ENCODE measurements at regions not wholly inside any gene's neighbourhood (a gene's known extent, or its start where the extent isn't known, plus 50 kb on each side); places are given as distances from the start of the nearest gene placed in this dataset.

GRCh38 chr6:131381052-131381708, 191.8 kb upstream of the ARG1 start:
- BruUV-seq (replicated peaks): no TSS peak
- H2AK9ac ChIP-seq (replicated peaks; ENCODE audit: low read depth, low read length, poor library complexity): no peak overlapping the region
- H3K27ac ChIP-seq (ENCODE audit: insufficient read depth, low read length): no peak overlapping the region
- peaks cover 32% of the 10 kb centered on the region for H3K27me3 ChIP-seq (ENCODE audit: control insufficient read depth, insufficient read depth, low read length)
- H3K79me1 ChIP-seq (ENCODE audit: low read depth in 1 of 2, low read length in 2 of 2): no peaks in the 10 kb centered on the region
- H3K9me3 ChIP-seq (ENCODE audit: control insufficient read depth, insufficient read depth, low read length): no peaks in the 10 kb centered on the region
- no peak overlapping the region for H3K18ac ChIP-seq (ENCODE audit: low read depth, low read length)
- in situ Hi-C loops (cut with MboI; ENCODE audit: low sequenced_read_pairs): no loop called here
- WGBS, 2 experiments (ENCODE audit: extremely low coverage in 2 of 2, insufficient read length in 1 of 2): no CpG with 5 or more reads among the region's 9 CpGs
- no peak overlapping the region for H3K14ac ChIP-seq (replicated peaks; ENCODE audit: low read depth, low read length)
- no peak overlapping the region for H3K4me2 ChIP-seq (ENCODE audit: low read depth, low read length)
- no peaks in the 10 kb centered on the region for H3K36me3 ChIP-seq (ENCODE audit: control insufficient read depth, insufficient read depth, low read length)
- no peak overlapping the region for H4K91ac ChIP-seq (ENCODE audit: insufficient read depth, low read depth, low read length)
- intact Hi-C loops (cut with micrococcal nuclease): no loop called here
- no peak for TF ChIP-seq RAD21 (IDR thresholded peaks at IDR 0.05; ENCODE audit: low read length)
- no peak for TF ChIP-seq BHLHE40 (IDR thresholded peaks at IDR 0.05; ENCODE audit: low read depth, low read length)
- TF ChIP-seq, protein P1, sequence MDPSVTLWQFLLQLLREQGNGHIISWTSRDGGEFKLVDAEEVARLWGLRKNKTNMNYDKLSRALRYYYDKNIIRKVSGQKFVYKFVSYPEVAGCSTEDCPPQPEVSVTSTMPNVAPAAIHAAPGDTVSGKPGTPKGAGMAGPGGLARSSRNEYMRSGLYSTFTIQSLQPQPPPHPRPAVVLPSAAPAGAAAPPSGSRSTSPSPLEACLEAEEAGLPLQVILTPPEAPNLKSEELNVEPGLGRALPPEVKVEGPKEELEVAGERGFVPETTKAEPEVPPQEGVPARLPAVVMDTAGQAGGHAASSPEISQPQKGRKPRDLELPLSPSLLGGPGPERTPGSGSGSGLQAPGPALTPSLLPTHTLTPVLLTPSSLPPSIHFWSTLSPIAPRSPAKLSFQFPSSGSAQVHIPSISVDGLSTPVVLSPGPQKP (IDR thresholded peaks at IDR 0.05; ENCODE audit: borderline replicate concordance, low read depth, low read length): no peak
- no peak for TF ChIP-seq MAZ (IDR thresholded peaks at IDR 0.05; ENCODE audit: borderline replicate concordance, low read depth, low read length)
- no peak for TF ChIP-seq NFE2L2 (IDR thresholded peaks at IDR 0.05; ENCODE audit: low read depth, low read length)
- no peak for TF ChIP-seq CEBPB (IDR thresholded peaks at IDR 0.05; ENCODE audit: low read depth, low read length)
- TF ChIP-seq MAFK (IDR thresholded peaks at IDR 0.05; ENCODE audit: low read depth, low read length): no peak
- TF ChIP-seq SMC3 (IDR thresholded peaks at IDR 0.05; ENCODE audit: low read depth, low read length): no peak
- TF ChIP-seq FOS (IDR thresholded peaks at IDR 0.05; ENCODE audit: low read depth, low read length): no peak
- no peak for TF ChIP-seq CTCF (conservative IDR thresholded peaks at IDR 0.05; ENCODE audit: low read depth, low read length)
- TF ChIP-seq USF2 (IDR thresholded peaks at IDR 0.05; ENCODE audit: low read depth, low read length): no peak
- TF ChIP-seq POLR2A (IDR thresholded peaks at IDR 0.05; ENCODE audit: low read depth, low read length): no peak
- no peak for TF ChIP-seq RFX5 (IDR thresholded peaks at IDR 0.05; ENCODE audit: low read depth, low read length)
- no peak for TF ChIP-seq RCOR1 (IDR thresholded peaks at IDR 0.05; ENCODE audit: insufficient replicate concordance, low read length)
- no peak overlapping the region for H2AK5ac ChIP-seq (ENCODE audit: low read depth, low read length)
- no peaks in the 10 kb centered on the region for H3K9me1 ChIP-seq (ENCODE audit: insufficient read depth, low read length)
- H3K23ac ChIP-seq (ENCODE audit: low read depth, low read length): no peak overlapping the region
- CTCF ChIA-PET: no interaction called here
- no peaks in the 10 kb centered on the region; the same call in 1 of the 2 replicates for H3K4me1 ChIP-seq (ENCODE audit: control insufficient read depth, insufficient read depth, low read length)
- no peaks in the 10 kb centered on the region for H4K20me1 ChIP-seq (ENCODE audit: insufficient read depth, low read length)
- no peak overlapping the region for H3K4me3 ChIP-seq (ENCODE audit: insufficient read depth, low read depth, low read length)
- no peak overlapping the region for H3K4ac ChIP-seq (ENCODE audit: low read depth, low read length)
- no peak overlapping the region for H4K8ac ChIP-seq (ENCODE audit: low read depth in 2 of 2, low read length in 2 of 2)
- no peak for ATAC-seq (ENCODE audit: low read depth)
- no peak overlapping the region for H2BK5ac ChIP-seq (ENCODE audit: low read depth, low read length, poor library complexity, severe bottlenecking)
- POLR2A ChIA-PET (ENCODE audit: unreplicated experiment): no interaction called here
- no peak overlapping the region for H2AFZ ChIP-seq (replicated peaks; ENCODE audit: low read length, poor library complexity)
- no peak for DNase-seq
- H3K56ac ChIP-seq (ENCODE audit: extremely low read depth, insufficient read depth, low read length): no peak overlapping the region
- H2BK120ac ChIP-seq (ENCODE audit: low read depth, low read length): no peak overlapping the region
- H2BK15ac ChIP-seq (ENCODE audit: low read depth, low read length): no peak overlapping the region
- dilution Hi-C loops (cut with HindIII; ENCODE audit: low sequenced_read_pairs, unreplicated experiment): no loop called here
- H2BK20ac ChIP-seq (ENCODE audit: low read depth, low read length): no peak overlapping the region
- H4K5ac ChIP-seq (ENCODE audit: low read depth, low read length): no peak overlapping the region
- H3K9ac ChIP-seq (ENCODE audit: low read depth, low read length): no peak overlapping the region
